ENCODE measurements at regions not wholly inside any gene's neighbourhood (a gene's known extent, or its start where the extent isn't known, plus 50 kb on each side); places are given as distances from the start of the nearest gene placed in this dataset.

DNA sequence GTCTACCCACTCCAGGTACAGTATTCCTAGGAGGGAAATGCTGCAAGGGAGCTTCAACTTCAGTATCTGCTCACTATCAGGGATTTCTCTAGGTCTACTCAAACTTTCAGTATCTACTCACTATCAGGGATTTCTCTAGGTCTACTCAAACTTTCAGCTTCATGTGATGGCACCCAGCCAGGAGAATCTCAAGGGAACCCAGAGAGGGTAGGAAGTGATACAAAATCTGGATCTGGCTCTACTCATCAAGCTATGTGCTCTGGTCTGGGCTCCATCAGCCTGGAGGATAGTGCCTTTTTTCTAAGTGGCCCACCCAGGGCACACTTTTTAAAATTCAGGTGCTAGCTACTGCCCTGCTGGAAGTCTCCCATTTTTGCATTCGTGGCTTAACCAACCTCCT lies 52.3 kb upstream of the FNDC3A start:
- H3K27ac Mint-ChIP-seq = no peak overlapping the region
- no peaks in the 10 kb centered on the region for H3K36me3 Mint-ChIP-seq
- no peaks in the 10 kb centered on the region for H3K4me1 Mint-ChIP-seq
- peaks cover 0 to 2% (median 0%) of the 10 kb centered on the region in 3 donors for H3K27me3 Mint-ChIP-seq (ENCODE audit: low read depth in 3 of 3)
- H3K9me3 Mint-ChIP-seq = no peaks in the 10 kb centered on the region
- DNase-seq = no peak
- no peak overlapping the region for H3K4me3 Mint-ChIP-seq

GRCh38 chr13:48925001-48925400 lies 50.7 kb upstream of the FNDC3A start:
- no peaks in the 10 kb centered on the region for H3K4me1 Mint-ChIP-seq
- H3K36me3 Mint-ChIP-seq = no peaks in the 10 kb centered on the region
- peaks cover 0 to 2% (median 0%) of the 10 kb centered on the region in 3 donors for H3K27me3 Mint-ChIP-seq (ENCODE audit: low read depth in 3 of 3)
- no peak overlapping the region for H3K4me3 Mint-ChIP-seq
- H3K9me3 Mint-ChIP-seq = no peaks in the 10 kb centered on the region
- no peak for DNase-seq
- no peak overlapping the region for H3K27ac Mint-ChIP-seq

All from immature natural killer cell (primary cell).